ENCODE measurements at regions not wholly inside any gene's neighbourhood (a gene's known extent, or its start where the extent isn't known, plus 50 kb on each side); places are given as distances from the start of the nearest gene placed in this dataset.

- DNase-seq (ENCODE audit: extremely low spot score) = peak; percentile 30
- CTCF ChIA-PET = no interaction called here
- POLR2A ChIA-PET = no interaction called here
- TF ChIP-seq FOXK2 (IDR thresholded peaks at IDR 0.05) (no peak), NFRKB (IDR thresholded peaks at IDR 0.05) (no peak), ZNF384 (IDR thresholded peaks at IDR 0.05) (no peak), FOXM1 (IDR thresholded peaks at IDR 0.05; ENCODE audit: borderline replicate concordance) (no peak), HDGF (IDR thresholded peaks at IDR 0.05; ENCODE audit: borderline replicate concordance) (no peak)
Observed at GRCh38 chr16:35431829-35432663, 1972.6 kb downstream of the TP53TG3F start.

DNA sequence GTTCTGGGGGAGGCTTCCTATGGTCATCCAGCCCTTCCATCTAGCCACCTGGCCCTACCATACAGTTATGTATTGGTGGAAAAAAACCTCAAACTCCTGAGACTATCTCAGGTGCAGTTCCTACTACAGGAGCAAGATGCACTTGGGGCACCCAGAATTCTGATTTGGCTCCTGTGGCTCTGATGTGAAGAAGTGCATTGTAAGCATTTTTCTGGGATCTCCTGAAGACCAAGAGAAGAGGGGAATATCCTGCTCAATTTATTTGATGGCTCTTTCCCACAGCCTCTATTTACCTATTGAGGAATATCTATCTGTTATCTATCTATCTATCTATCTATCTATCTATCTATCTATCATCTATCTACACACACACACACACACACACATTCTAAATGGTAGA lies 1981.5 kb downstream of the TP53TG3F start:
- no peak for DNase-seq (ENCODE audit: extremely low spot score)
- TF ChIP-seq HDGF (IDR thresholded peaks at IDR 0.05; ENCODE audit: borderline replicate concordance) = no peak
- TF ChIP-seq BHLHE40 (IDR thresholded peaks at IDR 0.05; ENCODE audit: borderline replicate concordance) = no peak
- TF ChIP-seq PKNOX1 (IDR thresholded peaks at IDR 0.05) = no peak
- no peak for TF ChIP-seq ARNT (IDR thresholded peaks at IDR 0.05)
- no peak for TF ChIP-seq FOXK2 (IDR thresholded peaks at IDR 0.05)
- no peak for TF ChIP-seq SUZ12 (IDR thresholded peaks at IDR 0.05)
- no peak for TF ChIP-seq FOXA1 (IDR thresholded peaks at IDR 0.05)
- TF ChIP-seq LEF1 (IDR thresholded peaks at IDR 0.05; ENCODE audit: borderline replicate concordance) = no peak
- TF ChIP-seq L3MBTL2 (conservative IDR thresholded peaks at IDR 0.05) = no peak
- TF ChIP-seq TARDBP (IDR thresholded peaks at IDR 0.05) = no peak
- TF ChIP-seq NFRKB (IDR thresholded peaks at IDR 0.05) = no peak
- TF ChIP-seq SP1 (IDR thresholded peaks at IDR 0.05) = no peak
- TF ChIP-seq ZNF384 (IDR thresholded peaks at IDR 0.05) = no peak
- no peak for TF ChIP-seq FOXM1 (IDR thresholded peaks at IDR 0.05; ENCODE audit: borderline replicate concordance)
- TF ChIP-seq CTBP1 (IDR thresholded peaks at IDR 0.05; ENCODE audit: borderline replicate concordance) = no peak
- TF ChIP-seq ELF4 (IDR thresholded peaks at IDR 0.05) = no peak
- CTCF ChIA-PET = no interaction called here
- POLR2A ChIA-PET = no interaction called here

DNA sequence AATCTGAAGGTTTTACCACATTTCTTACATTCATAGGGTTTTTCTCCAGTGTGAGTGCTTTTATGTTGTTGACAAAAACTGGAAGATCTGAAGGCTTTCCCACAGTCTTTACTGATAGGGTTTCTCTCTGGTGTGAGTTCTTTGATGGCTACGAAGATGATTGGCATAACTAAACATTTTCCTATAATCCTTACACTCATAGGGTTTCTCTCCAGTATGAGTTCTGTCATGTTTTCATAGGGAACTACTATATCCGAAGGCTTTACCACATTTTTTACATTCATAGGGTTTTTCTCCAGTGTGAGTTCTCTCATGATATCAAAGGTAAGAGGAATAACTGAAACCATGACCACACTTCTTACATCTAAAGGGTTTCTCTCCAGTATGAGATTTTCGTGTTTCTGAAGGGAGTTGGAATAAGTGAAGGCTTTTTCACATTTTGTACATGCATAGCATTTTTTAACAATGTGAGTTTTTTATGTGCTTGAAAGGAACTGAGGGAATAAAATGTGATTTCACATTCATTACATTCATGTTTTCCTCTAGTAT lies 1987.7 kb downstream of the TP53TG3F start:
- CTCF ChIA-PET = no interaction called here
- no peak for DNase-seq (ENCODE audit: extremely low spot score)
- POLR2A ChIA-PET = no interaction called here
- TF ChIP-seq NFRKB (IDR thresholded peaks at IDR 0.05) (no peak), BHLHE40 (IDR thresholded peaks at IDR 0.05; ENCODE audit: borderline replicate concordance) (no peak), SUZ12 (IDR thresholded peaks at IDR 0.05) (no peak), FOXA1 (IDR thresholded peaks at IDR 0.05) (no peak), PKNOX1 (IDR thresholded peaks at IDR 0.05) (no peak), L3MBTL2 (conservative IDR thresholded peaks at IDR 0.05) (no peak), ELF4 (IDR thresholded peaks at IDR 0.05) (no peak), LEF1 (IDR thresholded peaks at IDR 0.05; ENCODE audit: borderline replicate concordance) (no peak), FOXK2 (IDR thresholded peaks at IDR 0.05) (no peak), FOXM1 (IDR thresholded peaks at IDR 0.05; ENCODE audit: borderline replicate concordance) (no peak), SP1 (IDR thresholded peaks at IDR 0.05) (no peak), CTBP1 (IDR thresholded peaks at IDR 0.05; ENCODE audit: borderline replicate concordance) (no peak), TARDBP (IDR thresholded peaks at IDR 0.05) (no peak), ARNT (IDR thresholded peaks at IDR 0.05) (no peak)

DNA sequence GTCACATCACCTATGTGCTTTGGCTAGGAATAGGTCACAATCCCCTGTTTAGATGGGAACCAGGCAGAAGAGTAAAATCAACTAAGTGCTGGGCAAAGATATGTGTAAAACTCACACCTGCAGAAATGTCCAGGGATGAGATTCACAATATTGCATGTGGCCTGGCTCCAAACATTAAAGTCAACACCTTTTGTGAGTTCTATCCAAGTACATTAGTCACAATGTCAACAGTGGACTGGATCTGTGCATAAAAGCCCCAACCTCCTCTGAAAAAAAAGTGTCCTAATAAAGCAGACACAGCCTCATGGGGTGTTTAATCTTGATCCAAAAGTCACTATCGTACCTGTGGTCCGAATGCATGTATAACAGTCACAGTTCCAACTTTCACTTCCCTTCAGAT lies 1990.3 kb downstream of the TP53TG3F start:
- no peak for DNase-seq (ENCODE audit: extremely low spot score)
- ChIA-PET POLR2A (no interaction called here), CTCF (no interaction called here)
- TF ChIP-seq NFRKB (IDR thresholded peaks at IDR 0.05) (no peak), SUZ12 (IDR thresholded peaks at IDR 0.05) (no peak), LEF1 (IDR thresholded peaks at IDR 0.05; ENCODE audit: borderline replicate concordance) (no peak)

- ChIA-PET POLR2A (no interaction called here), CTCF (no interaction called here)
- DNase-seq (ENCODE audit: extremely low spot score) = no peak
- no peak for TF ChIP-seq HDGF (IDR thresholded peaks at IDR 0.05; ENCODE audit: borderline replicate concordance)
- no peak for TF ChIP-seq FOXM1 (IDR thresholded peaks at IDR 0.05; ENCODE audit: borderline replicate concordance)
- TF ChIP-seq SUZ12 (IDR thresholded peaks at IDR 0.05) = no peak
- TF ChIP-seq FOXK2 (IDR thresholded peaks at IDR 0.05) = no peak
- no peak for TF ChIP-seq ELF4 (IDR thresholded peaks at IDR 0.05)
- TF ChIP-seq LEF1 (IDR thresholded peaks at IDR 0.05; ENCODE audit: borderline replicate concordance) = no peak
- TF ChIP-seq SP1 (IDR thresholded peaks at IDR 0.05) = no peak
- no peak for TF ChIP-seq ARNT (IDR thresholded peaks at IDR 0.05)
- no peak for TF ChIP-seq NFRKB (IDR thresholded peaks at IDR 0.05)
- no peak for TF ChIP-seq ZNF384 (IDR thresholded peaks at IDR 0.05)
- no peak for TF ChIP-seq CTBP1 (IDR thresholded peaks at IDR 0.05; ENCODE audit: borderline replicate concordance)
- TF ChIP-seq FOXA1 (IDR thresholded peaks at IDR 0.05) = no peak
- no peak for TF ChIP-seq L3MBTL2 (conservative IDR thresholded peaks at IDR 0.05)
- TF ChIP-seq PKNOX1 (IDR thresholded peaks at IDR 0.05) = no peak
- no peak for TF ChIP-seq TARDBP (IDR thresholded peaks at IDR 0.05)
- no peak for TF ChIP-seq BHLHE40 (IDR thresholded peaks at IDR 0.05; ENCODE audit: borderline replicate concordance)
Observed at GRCh38 chr16:35450648-35451047, 1991.2 kb downstream of the TP53TG3F start.

GRCh38 chr16:35452471-35452870 lies 1993.1 kb downstream of the TP53TG3F start:
- ChIA-PET CTCF (no interaction called here), POLR2A (no interaction called here)
- no peak for TF ChIP-seq LEF1 (IDR thresholded peaks at IDR 0.05; ENCODE audit: borderline replicate concordance)
- no peak for TF ChIP-seq L3MBTL2 (conservative IDR thresholded peaks at IDR 0.05)
- no peak for TF ChIP-seq ELF4 (IDR thresholded peaks at IDR 0.05)
- TF ChIP-seq PKNOX1 (IDR thresholded peaks at IDR 0.05) = no peak
- no peak for TF ChIP-seq HDGF (IDR thresholded peaks at IDR 0.05; ENCODE audit: borderline replicate concordance)
- TF ChIP-seq CTBP1 (IDR thresholded peaks at IDR 0.05; ENCODE audit: borderline replicate concordance) = no peak
- no peak for TF ChIP-seq ARNT (IDR thresholded peaks at IDR 0.05)
- TF ChIP-seq SP1 (IDR thresholded peaks at IDR 0.05) = no peak
- no peak for TF ChIP-seq TARDBP (IDR thresholded peaks at IDR 0.05)
- no peak for TF ChIP-seq NFRKB (IDR thresholded peaks at IDR 0.05)
- TF ChIP-seq BHLHE40 (IDR thresholded peaks at IDR 0.05; ENCODE audit: borderline replicate concordance) = no peak
- no peak for TF ChIP-seq FOXA1 (IDR thresholded peaks at IDR 0.05)
- TF ChIP-seq FOXM1 (IDR thresholded peaks at IDR 0.05; ENCODE audit: borderline replicate concordance) = no peak
- DNase-seq (ENCODE audit: extremely low spot score) = no peak

Data from HEK293T (cell line).